C4-2B (cell line): ENCODE measurements at regions not wholly inside any gene's neighbourhood (a gene's known extent, or its start where the extent isn't known, plus 50 kb on each side); places are given as distances from the start of the nearest gene placed in this dataset.

Experiments used
- H3K27ac ChIP-seq: fragments of 450-650 bp; 2 replicates; pipeline ENCODE4 v1.5.1; 2017
- ZFX ChIP-seq: fragments of 450-650 bp; IDR thresholded peaks from 2 replicates; pipeline ENCODE4 v1.6.1; 2017
- TF ChIP-seq, protein P1 (sequence below): fragments of 450-650 bp; conservative IDR thresholded peaks from 2 replicates; pipeline ENCODE4 v1.5.1; 2017; ENCODE audit warnings: mild to moderate bottlenecking

DNA sequence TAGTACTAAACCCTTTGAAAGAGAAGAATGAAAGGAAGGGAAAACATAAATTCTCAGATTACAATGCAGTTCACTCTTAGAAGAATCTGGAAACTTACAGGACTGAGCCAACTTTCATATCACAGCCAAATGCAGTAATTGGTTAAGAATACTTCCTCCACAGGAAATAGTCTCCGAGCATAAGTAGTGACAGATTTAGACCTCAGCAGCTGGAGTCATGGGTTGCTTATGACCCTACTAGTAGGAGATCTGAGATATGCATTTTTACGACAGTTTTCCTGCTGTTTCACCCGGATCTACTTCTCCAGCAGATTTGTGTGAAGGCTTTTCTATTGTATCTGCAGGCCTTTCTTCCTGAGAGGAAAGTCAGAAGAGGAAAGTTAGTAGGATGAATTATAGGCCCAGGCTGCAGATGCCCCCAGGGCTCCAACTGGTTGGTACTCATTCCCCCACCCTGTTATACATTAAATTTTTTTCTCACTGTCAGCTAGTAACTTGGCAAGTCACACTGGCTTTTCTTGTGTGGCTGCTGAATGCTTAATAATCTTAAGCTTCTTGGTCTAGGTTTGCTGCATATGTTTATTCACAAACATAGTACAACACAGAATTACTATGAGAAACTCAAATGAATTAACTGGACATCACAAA lies 1241.5 kb upstream of the MIR17HG start:
- H3K27ac ChIP-seq = no peak overlapping the region
- TF ChIP-seq ZFX = no peak
- TF ChIP-seq, protein P1, sequence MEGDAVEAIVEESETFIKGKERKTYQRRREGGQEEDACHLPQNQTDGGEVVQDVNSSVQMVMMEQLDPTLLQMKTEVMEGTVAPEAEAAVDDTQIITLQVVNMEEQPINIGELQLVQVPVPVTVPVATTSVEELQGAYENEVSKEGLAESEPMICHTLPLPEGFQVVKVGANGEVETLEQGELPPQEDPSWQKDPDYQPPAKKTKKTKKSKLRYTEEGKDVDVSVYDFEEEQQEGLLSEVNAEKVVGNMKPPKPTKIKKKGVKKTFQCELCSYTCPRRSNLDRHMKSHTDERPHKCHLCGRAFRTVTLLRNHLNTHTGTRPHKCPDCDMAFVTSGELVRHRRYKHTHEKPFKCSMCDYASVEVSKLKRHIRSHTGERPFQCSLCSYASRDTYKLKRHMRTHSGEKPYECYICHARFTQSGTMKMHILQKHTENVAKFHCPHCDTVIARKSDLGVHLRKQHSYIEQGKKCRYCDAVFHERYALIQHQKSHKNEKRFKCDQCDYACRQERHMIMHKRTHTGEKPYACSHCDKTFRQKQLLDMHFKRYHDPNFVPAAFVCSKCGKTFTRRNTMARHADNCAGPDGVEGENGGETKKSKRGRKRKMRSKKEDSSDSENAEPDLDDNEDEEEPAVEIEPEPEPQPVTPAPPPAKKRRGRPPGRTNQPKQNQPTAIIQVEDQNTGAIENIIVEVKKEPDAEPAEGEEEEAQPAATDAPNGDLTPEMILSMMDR = no peak

DNA sequence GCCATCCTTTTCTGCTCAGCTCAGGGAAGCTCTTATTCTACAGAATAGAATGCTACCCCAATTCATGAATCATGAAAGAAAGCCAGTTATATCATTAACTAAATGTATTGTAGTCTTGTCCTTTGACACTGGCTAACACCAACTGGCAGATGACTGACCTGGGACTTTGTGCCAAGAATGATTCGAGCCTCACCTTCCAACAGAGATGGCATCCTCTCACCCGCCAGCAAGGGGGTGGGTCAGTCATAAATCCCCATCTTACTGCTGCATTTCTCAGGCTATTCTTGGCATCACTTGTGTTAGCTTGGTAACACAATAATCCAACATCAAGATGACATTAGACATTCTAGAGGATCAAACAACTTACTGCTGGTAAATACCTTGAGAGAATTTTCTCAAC lies 1239.8 kb upstream of the MIR17HG start:
- TF ChIP-seq ZFX = no peak
- TF ChIP-seq, protein P1 = no peak
- H3K27ac ChIP-seq = no peak overlapping the region

DNA sequence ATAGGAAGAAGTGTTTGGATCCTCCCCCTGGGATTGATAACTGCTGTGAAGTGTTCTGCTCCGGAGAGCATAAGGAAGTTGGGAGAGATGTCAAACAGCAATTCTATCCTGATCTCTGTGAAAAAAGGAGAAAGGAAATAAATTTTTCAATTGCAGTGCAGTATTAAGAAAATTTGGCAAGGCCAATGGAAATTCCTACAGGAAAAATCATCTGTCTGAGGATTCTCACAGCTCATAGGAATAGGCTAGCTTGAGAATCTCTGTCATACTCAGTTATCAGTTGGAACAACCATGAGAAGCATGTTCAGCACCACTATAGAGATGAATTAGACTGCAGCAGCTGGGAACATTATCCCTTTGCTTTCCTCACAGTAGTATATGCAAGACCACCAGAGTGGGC lies 1238.9 kb upstream of the MIR17HG start:
- TF ChIP-seq ZFX = no peak
- TF ChIP-seq, protein P1 = no peak

DNA sequence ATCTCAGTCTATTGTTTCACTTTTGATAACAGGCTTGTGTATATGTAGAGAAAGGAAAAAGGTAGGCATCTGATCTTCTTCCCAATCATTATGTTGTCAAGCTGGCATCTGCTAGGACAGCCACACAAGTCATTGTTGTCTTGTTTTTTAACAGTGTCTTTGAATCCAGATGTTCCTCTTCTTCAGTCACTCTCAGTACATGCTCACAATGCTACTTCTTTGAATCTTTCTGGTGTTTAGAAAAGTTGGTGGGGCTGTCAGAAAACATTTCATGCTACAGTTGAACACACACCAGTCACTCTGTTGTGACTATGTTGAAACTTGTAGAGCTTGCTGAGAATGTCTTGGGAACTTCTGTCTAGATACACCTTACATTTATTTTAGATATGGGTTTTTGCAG lies 1231.4 kb upstream of the MIR17HG start:
- TF ChIP-seq, protein P1 = no peak
- no peak for TF ChIP-seq ZFX

More for the DNA sequence above, 1238.9 kb upstream of the MIR17HG start:
- H3K27ac ChIP-seq = no peak overlapping the region

DNA sequence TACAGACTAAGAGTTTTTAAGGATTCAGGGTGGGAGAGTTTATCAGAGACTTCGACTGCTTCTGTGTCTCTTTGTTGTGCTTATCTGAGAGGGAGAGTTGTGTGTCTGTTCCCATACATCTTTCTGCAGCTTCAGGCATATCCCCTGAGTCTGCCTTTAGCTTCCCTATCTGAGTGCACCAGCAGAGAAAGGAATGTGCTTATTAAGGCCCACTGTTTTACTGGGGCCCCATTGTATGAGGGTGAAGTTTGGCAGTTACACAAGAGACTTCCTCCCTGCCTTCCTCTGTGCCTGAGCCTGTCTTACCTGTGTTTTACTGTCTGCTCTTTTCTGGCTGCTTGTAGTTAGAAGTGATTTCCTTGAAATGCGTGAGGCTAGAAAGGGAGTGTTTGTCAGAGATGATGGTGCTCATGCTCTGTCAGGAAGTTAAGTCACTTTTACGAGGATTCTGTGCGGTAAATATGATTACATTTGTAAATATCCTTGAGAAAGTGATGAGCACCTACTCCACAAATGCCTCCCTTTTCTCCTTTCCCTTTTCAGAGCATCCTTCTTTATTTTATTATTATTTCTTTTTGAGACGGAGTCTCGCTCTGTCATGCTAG lies 1228.9 kb upstream of the MIR17HG start:
- no peak for TF ChIP-seq ZFX
- TF ChIP-seq, protein P1 = no peak
- no peak overlapping the region for H3K27ac ChIP-seq

More for the DNA sequence above, 1231.4 kb upstream of the MIR17HG start:
- no peak overlapping the region for H3K27ac ChIP-seq

DNA sequence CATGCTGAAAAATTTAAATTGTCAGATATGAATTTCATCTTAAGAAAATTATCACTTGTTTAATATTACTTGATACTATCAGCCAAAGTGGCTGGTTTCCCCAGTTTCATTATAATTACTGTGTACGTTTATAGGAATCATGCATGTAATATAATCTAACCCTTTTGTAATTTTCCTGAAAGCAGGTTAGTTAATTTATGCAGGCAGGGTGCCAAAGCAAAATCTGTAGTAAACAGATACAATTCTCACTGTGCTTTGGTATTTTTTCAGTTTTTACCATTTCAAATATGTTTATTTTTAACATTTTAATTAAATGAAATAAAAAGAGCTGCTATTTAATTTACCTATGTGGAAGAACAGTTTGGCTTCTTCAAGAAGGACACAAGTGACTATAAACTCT lies 1227.5 kb upstream of the MIR17HG start:
- TF ChIP-seq, protein P1 = no peak
- TF ChIP-seq ZFX = no peak

DNA sequence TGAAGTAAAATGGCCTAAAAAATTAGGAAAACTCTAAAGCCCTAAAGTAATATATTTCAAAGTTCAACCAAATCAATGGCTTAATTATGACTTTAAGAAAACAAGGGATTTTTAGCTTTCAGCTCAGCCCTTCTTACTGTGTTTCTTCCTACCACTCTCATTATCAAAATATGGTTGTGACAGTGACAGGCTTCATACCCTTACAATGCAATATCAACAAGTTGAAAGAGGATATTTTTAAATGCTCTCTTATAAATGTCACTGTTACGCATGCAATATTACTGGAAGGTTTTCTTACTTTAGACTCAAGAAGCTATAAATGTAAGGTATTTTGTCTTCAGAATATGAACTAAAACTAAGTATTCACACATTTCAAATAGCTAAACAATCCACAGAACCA lies 1225.7 kb upstream of the MIR17HG start:
- no peak overlapping the region for H3K27ac ChIP-seq
- no peak for TF ChIP-seq ZFX
- TF ChIP-seq, protein P1 = no peak

More for the DNA sequence above, 1227.5 kb upstream of the MIR17HG start:
- H3K27ac ChIP-seq = no peak overlapping the region
